ENCODE measurements at regions not wholly inside any gene's neighbourhood (a gene's known extent, or its start where the extent isn't known, plus 50 kb on each side); places are given as distances from the start of the nearest gene placed in this dataset.
"Not testable (repeated sequence)": the region's sequence is repeated elsewhere in the genome, so short reads cannot be mapped to it uniquely, and the experiment has no call there.

GRCh38 chr17:63082273-63082861, 116.3 kb downstream of the TANC2 start:
- DNase-seq: no peak

DNA sequence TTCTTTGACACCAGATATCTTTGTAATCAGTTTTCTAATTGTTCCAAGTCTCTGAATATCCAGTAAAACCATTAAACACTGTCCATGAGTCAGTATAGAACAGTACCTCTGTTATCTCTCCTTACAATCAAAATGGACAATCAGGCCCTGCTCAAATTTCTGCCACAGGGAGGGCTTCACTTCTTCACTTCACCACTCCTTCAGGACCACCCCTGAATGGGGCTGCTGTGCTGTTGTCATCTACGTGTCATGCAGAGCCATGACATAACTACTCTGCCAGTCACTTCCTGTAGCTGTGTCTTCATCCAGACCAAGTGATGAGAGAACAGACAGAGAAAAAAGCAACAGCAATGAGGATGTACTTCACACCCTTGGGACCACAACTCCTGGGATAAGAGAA, 116.9 kb downstream of the TANC2 start:
- DNase-seq: no peak

DNA sequence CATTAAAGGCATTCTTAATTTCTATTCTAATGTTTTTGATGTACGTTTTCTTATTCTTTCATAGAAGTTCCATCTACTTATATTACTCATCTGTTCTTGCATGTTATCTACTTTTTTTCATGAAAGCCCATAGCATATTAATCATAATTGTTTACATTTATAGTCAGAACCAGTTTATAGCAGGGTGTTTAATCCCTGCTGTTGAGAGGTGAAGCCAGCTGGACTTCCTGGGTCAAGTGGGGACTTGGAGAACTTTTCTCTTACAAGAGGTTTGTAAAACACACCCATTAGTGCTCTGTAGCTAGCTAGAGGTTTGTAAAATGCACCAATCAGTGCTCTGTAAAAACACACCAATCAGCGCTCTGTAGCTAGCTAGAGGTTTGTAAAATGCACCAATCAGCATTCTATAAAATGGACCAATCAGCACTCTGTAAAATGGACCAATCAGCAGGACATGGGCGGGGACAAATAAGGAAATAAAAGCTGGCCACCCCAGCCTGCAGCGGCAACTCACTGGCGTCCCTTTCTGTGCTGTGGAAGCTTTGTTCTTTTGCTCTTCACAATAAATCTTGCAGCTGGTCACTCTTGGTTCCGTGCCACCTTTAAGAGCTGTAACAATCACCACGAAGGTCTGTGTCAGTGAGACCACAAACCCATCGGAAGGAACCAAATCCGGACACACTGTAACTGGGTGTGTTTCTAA, 120.6 kb downstream of the TANC2 start:
- DNase-seq: no peak

DNA sequence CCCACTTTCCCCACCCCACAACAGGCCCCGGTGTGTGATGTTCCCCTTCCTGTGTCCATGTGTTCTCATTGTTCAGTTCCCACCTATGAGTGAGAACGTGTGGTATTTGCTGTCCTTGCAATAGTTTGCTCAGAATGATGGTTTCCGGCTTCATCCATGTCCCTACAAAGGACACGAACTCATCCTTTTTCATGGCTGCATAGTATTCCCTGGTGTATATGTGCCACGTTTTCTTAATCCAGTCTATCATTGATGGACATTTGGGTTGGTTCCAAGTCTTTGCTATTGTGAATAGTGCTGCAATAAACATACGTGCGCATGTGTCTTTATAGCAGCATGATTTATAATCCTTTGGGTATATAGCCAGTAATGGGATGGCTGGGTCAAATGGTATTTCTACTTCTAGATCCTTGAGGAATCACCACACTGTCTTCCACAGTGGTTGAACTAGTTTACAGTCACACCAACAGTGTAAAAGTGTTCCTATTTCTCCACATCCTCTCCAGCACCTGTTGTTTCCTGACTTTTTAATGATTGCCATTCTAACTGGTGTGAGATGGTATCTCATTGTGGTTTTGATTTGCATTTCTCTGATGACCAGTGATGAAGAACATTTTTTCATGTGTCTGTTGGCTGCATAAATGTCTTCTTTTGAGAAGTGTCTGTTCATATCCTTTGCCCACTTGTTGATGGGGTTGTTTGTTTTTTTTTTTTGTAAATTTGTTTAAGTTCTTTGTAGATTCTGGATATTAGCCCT, 124.5 kb downstream of the TANC2 start:
- DNase-seq: not testable (repeated sequence)

DNA sequence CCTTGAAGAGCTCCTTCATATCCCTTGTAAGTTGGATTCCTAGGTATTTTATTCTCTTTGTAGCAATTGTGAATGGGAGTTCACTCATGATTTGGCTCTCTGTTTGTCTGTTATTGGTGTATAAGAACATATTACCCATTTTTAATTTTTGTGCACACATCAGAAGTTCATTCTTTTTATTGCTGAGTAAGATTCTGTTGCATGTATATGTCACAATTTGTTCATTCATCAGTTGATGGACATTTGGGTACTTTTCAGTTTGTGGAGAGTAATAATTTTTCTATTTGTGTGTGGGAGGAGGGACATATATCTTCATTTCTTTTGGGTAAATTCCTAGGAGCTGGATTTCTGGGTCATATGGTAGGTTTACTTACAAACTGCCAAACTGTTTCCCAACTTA, 125.9 kb downstream of the TANC2 start:
- DNase-seq: not testable (repeated sequence)

- DNase-seq: no peak
Observed at GRCh38 chr17:63094631-63095030, 128.6 kb downstream of the TANC2 start.

DNA sequence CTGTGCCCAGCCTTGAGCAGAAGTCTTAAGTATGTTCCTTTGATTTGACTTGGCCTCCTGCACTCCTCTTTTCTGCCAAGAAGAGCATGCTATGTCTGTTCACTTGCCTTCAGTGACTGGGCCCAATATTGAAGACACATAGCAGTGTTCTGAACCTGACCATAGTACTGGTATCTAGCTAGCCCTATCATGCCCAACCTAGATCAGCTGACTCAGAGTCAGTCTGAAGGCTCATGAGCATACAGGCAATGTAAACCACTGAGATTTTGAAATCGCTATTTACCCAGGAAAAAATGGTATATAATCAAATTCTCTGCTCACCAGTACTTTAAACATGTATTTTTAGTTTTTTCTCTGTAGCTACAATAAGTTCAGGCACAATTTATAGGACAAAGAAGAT, 129.4 kb downstream of the TANC2 start:
- DNase-seq: no peak

DNA sequence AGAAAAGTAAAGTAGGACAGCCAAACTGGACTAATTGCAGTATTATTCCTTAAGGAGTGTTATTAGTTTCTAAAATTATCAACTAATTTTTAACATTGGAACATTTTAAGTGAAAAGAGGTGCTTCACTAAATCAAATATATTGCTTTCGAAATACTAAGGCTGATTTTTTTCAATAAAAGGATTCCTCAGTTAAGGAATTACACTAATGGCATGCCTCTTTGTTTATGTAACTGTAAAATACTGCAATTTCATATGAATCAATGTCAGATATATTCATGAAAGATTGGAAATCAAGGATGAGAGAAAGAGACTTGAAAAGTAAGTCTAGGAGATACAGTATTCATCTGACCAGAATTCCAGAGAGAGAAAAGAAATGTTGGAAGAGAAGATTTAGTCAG, 129.8 kb downstream of the TANC2 start:
- DNase-seq: no peak

GRCh38 chr17:63096426-63096825, 130.4 kb downstream of the TANC2 start:
- DNase-seq: no peak

- DNase-seq: no peak
Observed at GRCh38 chr17:63099425-63099824, 133.4 kb downstream of the TANC2 start.

- no peak for DNase-seq
Observed at GRCh38 chr17:63102034-63102433, 136.0 kb downstream of the TANC2 start.

DNA sequence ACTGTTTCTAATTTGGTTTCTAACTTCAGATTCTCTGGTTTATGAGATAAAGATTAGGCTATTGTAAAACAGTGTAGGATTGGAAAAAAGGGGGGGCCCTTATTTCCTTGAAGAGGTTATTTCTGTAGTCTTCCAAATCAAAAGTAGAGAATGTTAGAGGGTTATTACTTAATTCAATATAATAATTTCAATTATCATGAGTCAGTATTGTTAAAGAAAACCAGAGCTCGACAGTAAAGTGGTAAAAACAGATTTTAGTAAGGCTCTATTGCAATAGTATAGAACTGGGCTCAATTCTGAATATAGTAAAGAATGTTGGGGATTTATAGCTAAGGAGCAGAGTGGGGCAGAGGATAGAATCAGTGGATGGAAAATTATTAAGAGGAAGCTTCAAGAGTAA, 140.0 kb downstream of the TANC2 start:
- DNase-seq: no peak

DNA sequence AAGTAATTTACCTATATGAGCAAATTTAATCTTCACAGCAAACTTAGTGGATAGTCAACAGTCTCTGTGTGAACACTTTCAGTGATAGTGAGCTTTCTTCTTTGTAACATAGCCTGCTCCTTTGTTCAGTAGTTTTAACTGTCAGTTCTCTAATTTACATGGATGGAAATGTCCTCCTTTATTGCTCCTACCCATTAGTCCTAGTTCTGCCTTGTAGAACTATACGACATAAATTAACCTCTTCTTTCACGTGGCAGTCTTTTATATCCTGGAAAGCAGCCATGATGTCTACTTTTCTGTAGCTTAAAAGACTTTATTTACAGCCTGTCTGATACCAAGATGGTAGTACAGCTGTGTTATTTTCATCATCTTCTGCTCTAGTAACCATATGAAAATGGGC, 143.6 kb downstream of the TANC2 start:
- DNase-seq: no peak

DNA sequence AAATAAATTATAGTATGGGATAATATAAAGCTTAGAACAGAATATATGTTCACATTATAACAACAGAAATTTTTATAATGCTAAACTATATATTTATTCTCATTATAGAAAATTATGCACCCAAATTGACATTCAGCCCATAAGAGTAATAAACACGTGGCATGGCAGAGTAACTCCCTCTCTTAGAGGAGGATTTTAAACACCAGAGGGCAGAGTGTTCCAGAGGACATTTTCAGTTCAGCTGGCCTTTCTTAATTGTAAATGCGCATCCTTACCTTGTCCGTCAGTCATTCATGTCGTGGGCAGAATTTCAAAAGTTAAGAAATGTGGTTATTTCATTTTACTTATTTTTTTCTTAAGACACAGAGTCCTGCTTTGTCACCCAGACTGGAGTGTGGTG, 147.1 kb downstream of the TANC2 start:
- DNase-seq: no peak

GRCh38 chr17:63116228-63116627, 150.2 kb downstream of the TANC2 start:
- DNase-seq: no peak

DNA sequence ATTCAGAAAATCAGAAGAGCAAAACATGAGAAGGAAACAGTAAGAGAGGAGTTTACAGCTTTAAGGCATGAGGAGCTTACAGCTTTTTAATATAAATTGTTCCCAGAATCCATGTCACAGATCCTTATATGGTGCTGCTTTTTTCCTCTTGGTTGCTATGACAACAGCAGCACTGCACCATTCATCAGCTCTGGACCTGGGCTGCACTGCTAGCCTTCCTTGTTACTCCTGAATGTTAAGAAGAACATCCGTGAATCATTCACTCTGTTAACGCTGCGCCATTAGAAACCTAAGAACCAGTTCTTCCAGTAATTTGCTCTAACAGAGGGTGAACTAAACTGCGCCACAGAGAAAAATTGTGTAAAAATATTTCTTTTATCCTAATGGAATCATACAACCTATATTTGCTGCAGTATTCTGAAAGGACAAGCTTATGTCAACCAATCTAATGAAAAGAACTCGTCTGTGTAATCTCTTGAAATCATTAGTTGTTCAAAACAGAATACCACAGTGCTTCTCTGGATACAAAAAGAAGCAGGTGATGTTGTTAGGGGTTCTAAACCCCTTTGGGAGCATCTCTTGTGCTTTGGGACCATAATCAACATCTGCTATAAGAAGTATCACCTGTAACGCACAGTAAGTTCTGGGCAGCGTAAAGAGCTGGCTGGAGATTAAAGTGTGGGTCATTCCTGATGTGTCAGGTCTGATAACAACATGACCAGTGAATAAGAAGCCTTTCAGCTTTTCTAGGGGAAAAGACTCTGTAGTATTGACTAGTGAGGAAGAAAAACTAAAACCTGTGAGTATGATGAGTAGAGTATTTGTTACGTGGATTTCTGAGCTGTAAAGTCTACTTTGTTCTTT, 151.2 kb downstream of the TANC2 start:
- no peak for DNase-seq

GRCh38 chr17:63120406-63120805, 154.4 kb downstream of the TANC2 start:
- no peak for DNase-seq

DNA sequence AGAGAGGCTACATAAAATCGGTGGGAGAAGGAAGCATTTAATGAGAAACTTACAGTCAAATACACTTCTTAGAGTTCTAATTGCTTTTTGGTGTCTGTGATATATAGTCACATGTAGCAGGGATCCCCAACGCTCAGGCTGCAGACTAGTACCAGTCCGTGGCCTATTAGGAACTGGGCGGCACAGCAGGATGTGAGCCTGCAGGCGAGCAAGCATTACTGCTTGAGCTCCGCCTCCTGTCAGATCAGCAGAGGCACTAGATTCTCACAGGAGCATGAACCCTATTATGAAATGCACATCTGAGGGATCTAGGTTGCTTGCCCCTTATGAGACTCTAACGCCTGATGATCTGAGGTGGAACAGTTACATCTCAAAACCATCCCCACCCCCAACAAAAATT, 158.5 kb downstream of the TANC2 start:
- DNase-seq: no peak

GRCh38 chr17:63124958-63125357, 158.9 kb downstream of the TANC2 start:
- no peak for DNase-seq

GRCh38 chr17:63125987-63126386, 160.0 kb downstream of the TANC2 start:
- DNase-seq: no peak

DNA sequence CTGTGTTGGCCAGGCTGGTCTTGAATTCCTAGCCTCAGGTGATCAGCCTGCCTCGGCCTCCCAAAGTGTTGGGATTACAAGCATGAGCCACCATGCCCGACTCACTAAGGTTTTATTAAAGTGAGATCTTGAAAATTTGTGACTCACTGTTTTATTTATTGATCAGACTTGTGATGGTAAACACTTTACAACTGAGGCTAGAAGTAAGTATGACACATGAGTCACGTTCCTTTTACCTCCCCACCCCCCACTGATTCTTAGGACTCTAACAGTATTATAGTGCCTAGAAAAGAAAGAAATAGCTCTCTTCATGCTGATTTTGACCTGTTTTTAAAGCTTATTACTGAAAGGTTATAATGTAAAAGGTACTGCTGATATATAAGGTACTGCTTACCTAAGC, 160.6 kb downstream of the TANC2 start:
- DNase-seq: no peak

DNA sequence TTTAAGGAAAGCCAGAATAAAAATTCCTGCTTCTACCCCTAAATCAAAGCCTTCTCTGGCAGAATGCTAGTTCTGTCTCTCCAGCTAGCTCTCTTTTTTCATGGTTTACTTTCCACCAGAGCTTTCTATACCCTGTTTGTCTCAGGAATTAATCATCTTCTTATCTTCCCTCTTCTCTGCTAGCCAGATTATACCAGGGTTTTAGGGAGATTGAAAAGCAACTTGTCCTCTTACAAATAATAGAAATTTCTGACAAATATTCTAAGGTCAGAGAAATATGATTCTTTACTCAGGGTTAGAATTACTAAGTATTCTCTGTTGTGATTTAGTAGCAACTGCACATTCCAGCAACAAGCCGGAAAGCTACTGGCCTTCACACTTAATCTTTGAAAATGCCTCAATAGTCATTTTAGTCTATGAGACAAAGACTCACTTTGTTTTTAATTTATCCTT, 166.4 kb downstream of the TANC2 start:
- DNase-seq: no peak

GRCh38 chr17:63133491-63133890, 167.5 kb downstream of the TANC2 start:
- DNase-seq: no peak

All from T1000 (cell line).